SK-N-SH treated with all-trans-retinoic acid at 6 μM for 48 hours (cell line): ENCODE measurements at regions not wholly inside any gene's neighbourhood (a gene's known extent, or its start where the extent isn't known, plus 50 kb on each side); places are given as distances from the start of the nearest gene placed in this dataset.

Experiments
- ATAC-seq: fragments of 200-7000 bp; cut with Tn5 transposase; 3 replicates; pipeline ENCODE4 v1.9.1; 2020; ENCODE audit warnings: mild to moderate bottlenecking, moderate library complexity
- ARNTL ChIP-seq: fragments of 450-650 bp; formaldehyde crosslinking; IDR thresholded peaks from 2 replicates; pipeline ENCODE4 v1.5.0; 2020; ENCODE audit warnings: low read depth, mild to moderate bottlenecking, moderate library complexity, borderline replicate concordance
- BACH2 ChIP-seq: fragments of 250-450 bp; sonication (Bioruptor Pico); IDR thresholded peaks from 2 replicates; pipeline ENCODE4 v1.9.0; 2021; ENCODE audit warnings: mild to moderate bottlenecking, borderline replicate concordance
- CREB5 ChIP-seq: fragments of 250-450 bp; sonication (Bioruptor Pico); IDR thresholded peaks from 2 replicates; pipeline ENCODE4 v1.5.1; 2020; ENCODE audit warnings: low read depth, mild to moderate bottlenecking, moderate library complexity
- CSDC2 ChIP-seq: fragments of 250-450 bp; sonication (Bioruptor Pico); IDR thresholded peaks from 2 replicates; pipeline ENCODE4 v1.5.0; 2020; ENCODE audit warnings: mild to moderate bottlenecking, moderate library complexity
- CSRNP3 ChIP-seq: fragments of 250-450 bp; sonication (Bioruptor Pico); IDR thresholded peaks from 2 replicates; pipeline ENCODE4 v1.5.1; 2021; ENCODE audit warnings: mild to moderate bottlenecking, moderate library complexity
- ESRRG ChIP-seq: fragments of 250-450 bp; sonication (Bioruptor Pico); IDR thresholded peaks from 2 replicates; pipeline ENCODE4 v1.6.1; 2021; ENCODE audit warnings: mild to moderate bottlenecking
- GLIS3 ChIP-seq: fragments of 250-450 bp; sonication (Bioruptor Pico); IDR thresholded peaks from 2 replicates; pipeline ENCODE4 v1.5.0; 2020; ENCODE audit warnings: mild to moderate bottlenecking, moderate library complexity
- ISL1 ChIP-seq: fragments of 250-450 bp; sonication (Bioruptor Pico); IDR thresholded peaks from 2 replicates; pipeline ENCODE4 v2.1.2; 2022; ENCODE audit warnings: mild to moderate bottlenecking, moderate library complexity
- OSR1 ChIP-seq: fragments of 250-450 bp; sonication (Bioruptor Pico); IDR thresholded peaks from 2 replicates; pipeline ENCODE4 v1.8.0; 2022; ENCODE audit warnings: moderate library complexity, mild to moderate bottlenecking, inconsistent platforms
- PATZ1 ChIP-seq: fragments of 250-450 bp; sonication (Bioruptor Pico); IDR thresholded peaks from 2 replicates; pipeline ENCODE4 v1.8.0; 2020; ENCODE audit warnings: mild to moderate bottlenecking, moderate library complexity, borderline replicate concordance
- PPARA ChIP-seq: fragments of 250-450 bp; sonication (Bioruptor Pico); IDR thresholded peaks from 2 replicates; pipeline ENCODE4 v1.5.0; 2020; ENCODE audit warnings: mild to moderate bottlenecking, borderline replicate concordance
- RARB ChIP-seq: fragments of 250-450 bp; sonication (Bioruptor Pico); IDR thresholded peaks from 2 replicates; pipeline ENCODE4 v1.8.0; 2021; ENCODE audit warnings: mild to moderate bottlenecking, moderate library complexity
- SNAI2 ChIP-seq: fragments of 250-450 bp; sonication (Bioruptor Pico); IDR thresholded peaks from 2 replicates; pipeline ENCODE4 v1.5.0; 2020; ENCODE audit warnings: mild to moderate bottlenecking, moderate library complexity
- TCF4 ChIP-seq: fragments of 250-450 bp; sonication (Bioruptor Pico); IDR thresholded peaks from 2 replicates; pipeline ENCODE4 v1.8.0; 2021; ENCODE audit warnings: mild to moderate bottlenecking, moderate library complexity, borderline replicate concordance
- ZC3H10 ChIP-seq: fragments of 250-450 bp; sonication (Bioruptor Pico); IDR thresholded peaks from 2 replicates; pipeline ENCODE4 v1.5.1; 2021; ENCODE audit warnings: mild to moderate bottlenecking, moderate library complexity
- ZFP3 ChIP-seq: fragments of 250-450 bp; sonication (Bioruptor Pico); IDR thresholded peaks from 2 replicates; pipeline ENCODE4 v1.5.0; 2020; ENCODE audit warnings: mild to moderate bottlenecking, moderate library complexity
- ZFP30 ChIP-seq: fragments of 450-650 bp; formaldehyde crosslinking; IDR thresholded peaks from 2 replicates; pipeline ENCODE4 v1.5.0; 2022; ENCODE audit warnings: mild to moderate bottlenecking, moderate library complexity
- ZNF565 ChIP-seq: fragments of 450-650 bp; formaldehyde crosslinking; conservative IDR thresholded peaks from 2 replicates; pipeline ENCODE4 v1.5.0; 2020; ENCODE audit warnings: low read depth, mild to moderate bottlenecking, moderate library complexity
- ZNF70 ChIP-seq: fragments of 450-650 bp; formaldehyde crosslinking; IDR thresholded peaks from 2 replicates; pipeline ENCODE4 v1.5.0; 2020; ENCODE audit warnings: mild to moderate bottlenecking, moderate library complexity
- ZNF8 ChIP-seq: fragments of 450-650 bp; formaldehyde crosslinking; IDR thresholded peaks from 2 replicates; pipeline ENCODE4 v1.5.0; 2020; ENCODE audit warnings: mild to moderate bottlenecking, moderate library complexity
- TF ChIP-seq, protein P1 (sequence below): fragments of 250-450 bp; sonication (Bioruptor Pico); IDR thresholded peaks from 2 replicates; pipeline ENCODE4 v1.8.0; 2021; ENCODE audit warnings: low read depth, mild to moderate bottlenecking, moderate library complexity, borderline replicate concordance
- TF ChIP-seq, protein P2 (sequence below): fragments of 250-450 bp; sonication (Bioruptor Pico); IDR thresholded peaks from 2 replicates; pipeline ENCODE4 v1.5.0; 2020; ENCODE audit warnings: mild to moderate bottlenecking, moderate library complexity

DNA sequence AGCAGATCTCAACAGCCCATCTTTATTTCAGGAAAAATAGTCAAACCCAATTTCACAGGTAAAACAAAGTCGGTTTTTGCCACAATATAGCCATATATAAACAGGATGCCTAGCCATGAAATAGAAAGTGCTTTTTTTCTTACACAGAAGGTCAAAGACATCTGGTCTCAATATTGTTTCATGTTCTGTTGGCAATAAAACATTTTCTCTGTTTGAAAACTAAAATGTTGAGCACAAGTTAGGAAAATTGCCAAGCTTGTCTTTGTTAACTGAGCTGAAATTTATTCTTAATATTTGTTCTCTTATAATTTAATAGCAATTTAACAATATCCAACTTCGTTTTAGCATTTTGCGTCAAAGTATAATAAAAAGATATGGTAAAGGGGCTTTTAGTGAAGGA, 673.4 kb downstream of the DTWD2 start:
- no peak for ATAC-seq
- TF ChIP-seq BACH2 (CRISPR knock-in tag) (no peak), CSDC2 (CRISPR knock-in tag) (no peak), ZNF70 (CRISPR knock-in tag) (no peak), GLIS3 (CRISPR knock-in tag) (no peak), ISL1 (no peak), SNAI2 (CRISPR knock-in tag) (no peak), ZC3H10 (CRISPR knock-in tag) (no peak), RARB (CRISPR knock-in tag) (no peak), ZNF8 (CRISPR knock-in tag) (no peak), ZFP3 (no peak), ESRRG (CRISPR knock-in tag) (no peak), ZNF565 (CRISPR knock-in tag) (no peak), PPARA (no peak), ZFP30 (CRISPR knock-in tag) (no peak), ARNTL (CRISPR knock-in tag) (no peak)
- TF ChIP-seq, protein P1, sequence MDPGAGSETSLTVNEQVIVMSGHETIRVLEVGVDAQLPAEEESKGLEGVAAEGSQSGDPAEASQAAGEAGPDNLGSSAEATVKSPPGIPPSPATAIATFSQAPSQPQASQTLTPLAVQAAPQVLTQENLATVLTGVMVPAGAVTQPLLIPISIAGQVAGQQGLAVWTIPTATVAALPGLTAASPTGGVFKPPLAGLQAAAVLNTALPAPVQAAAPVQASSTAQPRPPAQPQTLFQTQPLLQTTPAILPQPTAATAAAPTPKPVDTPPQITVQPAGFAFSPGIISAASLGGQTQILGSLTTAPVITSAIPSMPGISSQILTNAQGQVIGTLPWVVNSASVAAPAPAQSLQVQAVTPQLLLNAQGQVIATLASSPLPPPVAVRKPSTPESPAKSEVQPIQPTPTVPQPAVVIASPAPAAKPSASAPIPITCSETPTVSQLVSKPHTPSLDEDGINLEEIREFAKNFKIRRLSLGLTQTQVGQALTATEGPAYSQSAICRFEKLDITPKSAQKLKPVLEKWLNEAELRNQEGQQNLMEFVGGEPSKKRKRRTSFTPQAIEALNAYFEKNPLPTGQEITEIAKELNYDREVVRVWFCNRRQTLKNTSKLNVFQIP (CRISPR knock-in tag) = no peak
- TF ChIP-seq, protein P2, sequence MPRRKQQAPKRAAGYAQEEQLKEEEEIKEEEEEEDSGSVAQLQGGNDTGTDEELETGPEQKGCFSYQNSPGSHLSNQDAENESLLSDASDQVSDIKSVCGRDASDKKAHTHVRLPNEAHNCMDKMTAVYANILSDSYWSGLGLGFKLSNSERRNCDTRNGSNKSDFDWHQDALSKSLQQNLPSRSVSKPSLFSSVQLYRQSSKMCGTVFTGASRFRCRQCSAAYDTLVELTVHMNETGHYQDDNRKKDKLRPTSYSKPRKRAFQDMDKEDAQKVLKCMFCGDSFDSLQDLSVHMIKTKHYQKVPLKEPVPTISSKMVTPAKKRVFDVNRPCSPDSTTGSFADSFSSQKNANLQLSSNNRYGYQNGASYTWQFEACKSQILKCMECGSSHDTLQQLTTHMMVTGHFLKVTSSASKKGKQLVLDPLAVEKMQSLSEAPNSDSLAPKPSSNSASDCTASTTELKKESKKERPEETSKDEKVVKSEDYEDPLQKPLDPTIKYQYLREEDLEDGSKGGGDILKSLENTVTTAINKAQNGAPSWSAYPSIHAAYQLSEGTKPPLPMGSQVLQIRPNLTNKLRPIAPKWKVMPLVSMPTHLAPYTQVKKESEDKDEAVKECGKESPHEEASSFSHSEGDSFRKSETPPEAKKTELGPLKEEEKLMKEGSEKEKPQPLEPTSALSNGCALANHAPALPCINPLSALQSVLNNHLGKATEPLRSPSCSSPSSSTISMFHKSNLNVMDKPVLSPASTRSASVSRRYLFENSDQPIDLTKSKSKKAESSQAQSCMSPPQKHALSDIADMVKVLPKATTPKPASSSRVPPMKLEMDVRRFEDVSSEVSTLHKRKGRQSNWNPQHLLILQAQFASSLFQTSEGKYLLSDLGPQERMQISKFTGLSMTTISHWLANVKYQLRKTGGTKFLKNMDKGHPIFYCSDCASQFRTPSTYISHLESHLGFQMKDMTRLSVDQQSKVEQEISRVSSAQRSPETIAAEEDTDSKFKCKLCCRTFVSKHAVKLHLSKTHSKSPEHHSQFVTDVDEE (CRISPR knock-in tag) = no peak

DNA sequence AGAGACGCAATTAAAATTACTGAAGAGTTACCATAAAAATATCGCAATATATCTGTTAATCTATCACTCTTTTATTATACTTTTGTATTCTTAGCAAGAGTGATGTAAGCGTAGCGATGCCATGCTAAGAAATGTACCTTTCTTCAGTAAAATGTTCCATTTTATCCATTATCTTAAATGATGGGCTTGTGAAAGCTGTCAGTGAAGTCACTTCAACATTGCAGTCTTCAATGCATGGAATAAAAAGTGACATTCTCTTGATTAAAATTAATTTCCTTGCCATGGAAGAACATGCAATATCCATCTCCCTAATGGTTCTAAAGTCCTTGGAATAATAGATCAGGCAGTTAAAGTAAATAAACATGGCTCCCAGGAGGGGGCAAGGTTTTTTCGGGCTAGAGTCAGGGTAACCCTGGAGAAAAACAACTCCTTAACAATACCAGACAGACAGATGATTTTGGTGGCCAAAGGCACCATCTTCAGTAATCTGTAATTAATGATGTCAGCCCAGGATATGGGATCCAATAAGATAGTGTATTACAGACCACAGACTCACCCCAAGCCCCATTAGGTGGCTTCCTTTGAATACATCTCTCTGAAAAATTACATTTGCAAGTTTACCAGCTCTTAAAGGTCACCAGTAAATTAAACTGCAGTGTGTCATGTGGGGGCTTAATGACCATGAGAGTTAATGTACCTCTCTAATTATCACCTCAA, 677.1 kb downstream of the DTWD2 start:
- TF ChIP-seq, protein P2 (CRISPR knock-in tag) = no peak
- TF ChIP-seq ZFP3 (no peak), CREB5 (CRISPR knock-in tag) (no peak), BACH2 (CRISPR knock-in tag) (no peak), ESRRG (CRISPR knock-in tag) (no peak), CSRNP3 (CRISPR knock-in tag) (no peak), CSDC2 (CRISPR knock-in tag) (no peak), PATZ1 (no peak), RARB (CRISPR knock-in tag) (no peak), ISL1 (no peak), TCF4 (no peak), PPARA (no peak), SNAI2 (CRISPR knock-in tag) (no peak), OSR1 (no peak), ZFP30 (CRISPR knock-in tag) (no peak), ZNF8 (CRISPR knock-in tag) (no peak), ZNF70 (CRISPR knock-in tag) (no peak), ZC3H10 (CRISPR knock-in tag) (no peak), GLIS3 (CRISPR knock-in tag) (no peak)
- TF ChIP-seq, protein P1 (CRISPR knock-in tag) = no peak
- no peak for ATAC-seq
